ENCODE measurements at regions not wholly inside any gene's neighbourhood (a gene's known extent, or its start where the extent isn't known, plus 50 kb on each side); places are given as distances from the start of the nearest gene placed in this dataset.
"Not testable (repeated sequence)": the region's sequence is repeated elsewhere in the genome, so short reads cannot be mapped to it uniquely, and the experiment has no call there.

DNA sequence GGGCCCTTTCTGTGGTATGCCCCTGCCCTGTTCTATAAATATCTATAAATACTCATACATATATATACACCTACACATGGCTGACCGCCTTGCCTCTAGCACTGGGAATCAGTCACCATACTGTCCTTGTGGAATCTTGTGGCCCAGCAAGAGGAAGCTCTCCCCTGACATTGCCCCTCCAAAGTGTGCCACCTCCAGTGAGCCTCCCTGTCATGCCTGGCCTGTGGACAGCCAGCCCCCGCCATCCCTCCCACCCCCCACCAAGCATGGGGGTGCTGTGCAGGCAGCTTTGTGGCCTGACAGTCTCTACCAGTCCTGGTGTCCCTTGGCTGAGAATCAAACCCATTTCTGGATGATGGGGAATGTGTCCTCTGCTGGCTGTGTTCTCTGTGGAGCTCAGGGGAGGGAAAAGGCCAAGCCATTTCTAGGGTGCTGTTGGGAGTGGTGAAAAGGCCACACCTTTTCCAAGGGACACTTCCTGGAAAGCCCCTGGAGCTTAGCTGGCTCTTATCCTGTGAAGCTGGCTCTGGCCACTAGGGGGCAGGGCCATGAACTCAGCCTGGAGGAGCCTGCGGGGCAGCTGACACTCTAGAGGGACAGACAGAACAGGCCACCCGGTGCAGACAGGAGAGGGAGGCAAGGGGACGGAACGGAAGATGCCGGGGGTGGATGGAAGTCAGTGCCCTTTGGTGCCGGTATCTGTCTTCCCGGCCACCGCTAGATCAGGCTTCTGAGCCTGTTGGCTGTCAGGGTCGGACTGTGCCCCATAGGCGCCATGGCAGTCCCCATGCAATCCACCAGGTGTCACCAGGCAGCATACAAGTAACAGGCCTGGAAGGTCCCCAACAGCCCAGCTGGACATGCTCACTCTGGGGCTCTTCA, 167.2 kb downstream of the TBC1D2B start:
- not testable (repeated sequence) for TF ChIP-seq EZH2 (IDR thresholded peaks at IDR 0.05; ENCODE audit: low read length, missing control alignments)
- TF ChIP-seq, protein P1, sequence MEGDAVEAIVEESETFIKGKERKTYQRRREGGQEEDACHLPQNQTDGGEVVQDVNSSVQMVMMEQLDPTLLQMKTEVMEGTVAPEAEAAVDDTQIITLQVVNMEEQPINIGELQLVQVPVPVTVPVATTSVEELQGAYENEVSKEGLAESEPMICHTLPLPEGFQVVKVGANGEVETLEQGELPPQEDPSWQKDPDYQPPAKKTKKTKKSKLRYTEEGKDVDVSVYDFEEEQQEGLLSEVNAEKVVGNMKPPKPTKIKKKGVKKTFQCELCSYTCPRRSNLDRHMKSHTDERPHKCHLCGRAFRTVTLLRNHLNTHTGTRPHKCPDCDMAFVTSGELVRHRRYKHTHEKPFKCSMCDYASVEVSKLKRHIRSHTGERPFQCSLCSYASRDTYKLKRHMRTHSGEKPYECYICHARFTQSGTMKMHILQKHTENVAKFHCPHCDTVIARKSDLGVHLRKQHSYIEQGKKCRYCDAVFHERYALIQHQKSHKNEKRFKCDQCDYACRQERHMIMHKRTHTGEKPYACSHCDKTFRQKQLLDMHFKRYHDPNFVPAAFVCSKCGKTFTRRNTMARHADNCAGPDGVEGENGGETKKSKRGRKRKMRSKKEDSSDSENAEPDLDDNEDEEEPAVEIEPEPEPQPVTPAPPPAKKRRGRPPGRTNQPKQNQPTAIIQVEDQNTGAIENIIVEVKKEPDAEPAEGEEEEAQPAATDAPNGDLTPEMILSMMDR (conservative IDR thresholded peaks at IDR 0.05 in 1 of 2, IDR thresholded peaks at IDR 0.05 in 1 of 2; ENCODE audit: low read depth in 1 of 2, low read length in 2 of 2): peak; percentile 58 to 62
